ENCODE measurements at regions not wholly inside any gene's neighbourhood (a gene's known extent, or its start where the extent isn't known, plus 50 kb on each side); places are given as distances from the start of the nearest gene placed in this dataset.

DNA sequence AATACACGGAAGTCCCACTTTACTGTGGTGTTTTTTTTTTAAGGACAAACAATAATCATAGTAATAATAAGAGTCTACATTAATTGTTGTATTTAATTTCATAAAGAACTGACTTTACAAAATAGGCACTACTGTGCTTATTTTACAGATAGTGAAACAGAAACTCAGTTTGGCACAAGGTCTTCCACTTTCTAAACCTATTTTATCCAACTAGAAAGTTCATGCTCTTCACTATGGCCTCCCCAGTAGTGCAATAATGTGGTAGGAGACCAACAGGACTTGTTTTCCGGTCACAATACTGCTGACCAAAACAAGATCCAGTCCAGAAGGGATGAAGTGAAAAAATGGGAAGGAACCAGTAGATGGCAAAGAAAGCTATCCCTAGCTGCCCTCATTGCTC, 531.6 kb downstream of the CAAP1 start:
- Histone ChIP-seq H3K9ac (ENCODE audit: low read depth in 2 of 2, low read length in 2 of 2) (no peak overlapping the region), H3K9me3 (no peaks in the 10 kb centered on the region), H3K4me1 (no peaks in the 10 kb centered on the region), H3K27me3 (no peaks in the 10 kb centered on the region), H3K36me3 (no peaks in the 10 kb centered on the region), H3K27ac (no peak overlapping the region), H3K4me3 (no peak overlapping the region)
- intact Hi-C loops (cut with DNase I) = no loop called here
- no peak for DNase-seq
- TF ChIP-seq, protein P1, sequence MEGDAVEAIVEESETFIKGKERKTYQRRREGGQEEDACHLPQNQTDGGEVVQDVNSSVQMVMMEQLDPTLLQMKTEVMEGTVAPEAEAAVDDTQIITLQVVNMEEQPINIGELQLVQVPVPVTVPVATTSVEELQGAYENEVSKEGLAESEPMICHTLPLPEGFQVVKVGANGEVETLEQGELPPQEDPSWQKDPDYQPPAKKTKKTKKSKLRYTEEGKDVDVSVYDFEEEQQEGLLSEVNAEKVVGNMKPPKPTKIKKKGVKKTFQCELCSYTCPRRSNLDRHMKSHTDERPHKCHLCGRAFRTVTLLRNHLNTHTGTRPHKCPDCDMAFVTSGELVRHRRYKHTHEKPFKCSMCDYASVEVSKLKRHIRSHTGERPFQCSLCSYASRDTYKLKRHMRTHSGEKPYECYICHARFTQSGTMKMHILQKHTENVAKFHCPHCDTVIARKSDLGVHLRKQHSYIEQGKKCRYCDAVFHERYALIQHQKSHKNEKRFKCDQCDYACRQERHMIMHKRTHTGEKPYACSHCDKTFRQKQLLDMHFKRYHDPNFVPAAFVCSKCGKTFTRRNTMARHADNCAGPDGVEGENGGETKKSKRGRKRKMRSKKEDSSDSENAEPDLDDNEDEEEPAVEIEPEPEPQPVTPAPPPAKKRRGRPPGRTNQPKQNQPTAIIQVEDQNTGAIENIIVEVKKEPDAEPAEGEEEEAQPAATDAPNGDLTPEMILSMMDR (IDR thresholded peaks at IDR 0.05) = no peak

DNA sequence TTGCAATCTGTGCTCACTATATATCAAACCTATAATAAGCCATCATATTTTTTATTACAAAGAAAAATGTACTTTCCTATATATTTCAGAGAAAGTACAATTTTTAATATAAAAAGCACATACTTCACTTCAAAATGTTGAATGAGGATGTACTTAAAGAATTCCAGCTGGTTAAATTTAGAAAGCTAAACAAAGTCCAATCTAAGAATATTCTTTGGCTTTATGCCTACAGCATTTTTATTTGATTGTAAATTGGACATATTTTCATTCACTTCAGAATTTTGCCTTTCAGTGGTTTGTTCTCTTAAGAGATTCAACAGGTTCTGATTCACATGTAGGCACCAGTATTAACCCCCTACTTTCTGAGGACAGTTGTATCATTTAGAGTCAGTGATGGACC, 533.8 kb downstream of the CAAP1 start:
- Histone ChIP-seq H3K27ac (no peak overlapping the region), H3K9ac (ENCODE audit: low read depth in 2 of 2, low read length in 2 of 2) (no peak overlapping the region), H3K4me3 (no peak overlapping the region), H3K36me3 (no peaks in the 10 kb centered on the region), H3K27me3 (no peaks in the 10 kb centered on the region), H3K4me1 (no peaks in the 10 kb centered on the region), H3K9me3 (no peaks in the 10 kb centered on the region)
- intact Hi-C loops (cut with DNase I) = no loop called here
- DNase-seq = no peak
- TF ChIP-seq, protein P1 (IDR thresholded peaks at IDR 0.05) = no peak

DNA sequence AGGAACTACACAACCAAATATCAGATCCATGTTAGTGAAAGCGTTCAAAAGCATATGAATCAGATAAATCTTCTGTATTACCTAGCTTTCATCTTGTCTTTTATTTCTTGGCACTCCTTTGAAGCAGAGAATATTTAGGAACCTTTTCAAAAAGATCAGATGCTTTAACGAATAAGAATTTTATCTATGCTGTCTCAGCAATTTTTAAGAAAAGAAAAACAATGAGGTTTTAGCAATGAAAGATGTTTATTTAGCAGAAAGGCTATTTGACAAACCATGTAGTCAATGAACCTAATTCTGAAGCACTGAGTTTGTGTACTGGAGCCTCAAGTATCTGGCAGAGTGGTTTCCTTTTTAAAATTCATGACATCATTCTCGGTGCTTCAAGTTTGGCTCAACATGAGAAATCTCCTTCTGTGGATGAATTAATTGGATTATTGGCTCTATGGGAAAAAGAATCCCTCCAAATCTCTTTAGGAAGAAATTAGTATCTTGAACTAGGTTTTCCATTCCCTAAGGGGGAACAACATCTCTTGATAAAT, 534.7 kb downstream of the CAAP1 start:
- Histone ChIP-seq H3K4me1 (no peaks in the 10 kb centered on the region), H3K9me3 (no peaks in the 10 kb centered on the region), H3K27ac (no peak overlapping the region), H3K27me3 (no peaks in the 10 kb centered on the region), H3K4me3 (no peak overlapping the region), H3K36me3 (no peaks in the 10 kb centered on the region), H3K9ac (ENCODE audit: low read depth in 2 of 2, low read length in 2 of 2) (no peak overlapping the region)
- no peak for DNase-seq
- intact Hi-C loops (cut with DNase I) = no loop called here
- TF ChIP-seq, protein P1 (IDR thresholded peaks at IDR 0.05) = no peak

DNA sequence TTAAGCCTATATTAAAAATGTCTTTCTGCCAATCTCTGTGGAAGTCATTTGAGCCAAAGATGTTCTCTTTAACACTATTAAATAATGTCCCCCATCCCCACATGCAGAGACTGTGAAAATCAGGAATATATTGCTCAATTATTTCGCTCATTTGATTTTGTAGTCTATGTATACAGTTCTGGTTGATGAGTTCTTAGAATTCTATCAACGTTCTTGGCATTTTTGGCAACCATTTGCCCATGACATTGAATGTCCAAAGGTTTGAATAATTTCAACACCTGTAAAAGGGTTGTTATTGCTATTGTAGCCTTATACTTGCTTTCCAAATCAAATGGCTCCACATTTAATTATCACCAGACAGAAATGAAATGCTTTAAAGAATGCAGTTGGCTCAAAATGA, 536.1 kb downstream of the CAAP1 start:
- TF ChIP-seq, protein P1 (IDR thresholded peaks at IDR 0.05) = no peak
- H3K4me3 ChIP-seq = no peak overlapping the region
- no peaks in the 10 kb centered on the region for H3K36me3 ChIP-seq
- H3K9me3 ChIP-seq = no peaks in the 10 kb centered on the region
- no peak for DNase-seq
- no peak overlapping the region for H3K9ac ChIP-seq (ENCODE audit: low read depth in 2 of 2, low read length in 2 of 2)
- intact Hi-C loops (cut with DNase I) = no loop called here
- H3K27me3 ChIP-seq = no peaks in the 10 kb centered on the region
- H3K27ac ChIP-seq = no peak overlapping the region
- H3K4me1 ChIP-seq = no peaks in the 10 kb centered on the region

DNA sequence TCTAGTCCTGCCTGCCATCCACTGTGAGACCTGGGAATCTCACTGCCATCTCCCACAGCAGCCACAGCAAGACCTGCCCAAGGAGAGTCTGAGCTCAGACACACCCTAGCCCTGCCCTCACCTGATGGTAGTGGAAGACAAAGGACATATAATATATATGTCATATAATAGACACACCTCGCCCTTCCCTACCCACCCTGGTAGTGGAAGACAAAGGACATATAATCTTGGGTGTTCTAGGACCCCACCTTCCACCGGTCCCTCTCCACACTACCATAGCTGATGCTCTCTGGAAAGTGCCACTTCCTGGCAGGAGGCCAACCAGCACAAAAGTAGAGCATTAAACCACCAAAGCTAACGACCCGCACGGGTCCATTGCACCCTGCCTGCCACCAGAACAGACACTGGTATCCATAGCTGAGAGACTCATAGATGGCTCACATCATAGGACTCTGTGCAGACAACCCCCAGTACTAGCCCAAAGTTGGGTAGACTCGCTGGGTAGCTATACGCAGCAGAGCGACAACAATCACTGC, 545.6 kb downstream of the CAAP1 start:
- intact Hi-C loops (cut with DNase I) = no loop called here
- Histone ChIP-seq H3K36me3 (no peaks in the 10 kb centered on the region), H3K27me3 (no peaks in the 10 kb centered on the region), H3K9me3 (no peaks in the 10 kb centered on the region), H3K27ac (no peak overlapping the region), H3K9ac (ENCODE audit: low read depth in 2 of 2, low read length in 2 of 2) (no peak overlapping the region), H3K4me3 (no peak overlapping the region), H3K4me1 (no peaks in the 10 kb centered on the region)
- TF ChIP-seq, protein P1 (IDR thresholded peaks at IDR 0.05) = no peak
- no peak for DNase-seq
